GM12892 (cell line): ENCODE measurements at regions not wholly inside any gene's neighbourhood (a gene's known extent, or its start where the extent isn't known, plus 50 kb on each side); places are given as distances from the start of the nearest gene placed in this dataset.

ENCODE experiments used
- POLR2A ChIP-seq: IDR thresholded peaks from 2 replicates; pipeline ENCODE4 v1.6.1; 2011; ENCODE audit warnings: low read depth, low read length, control low read depth
- POLR2AphosphoS5 ChIP-seq: IDR thresholded peaks from 2 replicates; pipeline ENCODE4 v1.6.1; 2011; ENCODE audit warnings: low read depth, low read length, control low read depth

DNA sequence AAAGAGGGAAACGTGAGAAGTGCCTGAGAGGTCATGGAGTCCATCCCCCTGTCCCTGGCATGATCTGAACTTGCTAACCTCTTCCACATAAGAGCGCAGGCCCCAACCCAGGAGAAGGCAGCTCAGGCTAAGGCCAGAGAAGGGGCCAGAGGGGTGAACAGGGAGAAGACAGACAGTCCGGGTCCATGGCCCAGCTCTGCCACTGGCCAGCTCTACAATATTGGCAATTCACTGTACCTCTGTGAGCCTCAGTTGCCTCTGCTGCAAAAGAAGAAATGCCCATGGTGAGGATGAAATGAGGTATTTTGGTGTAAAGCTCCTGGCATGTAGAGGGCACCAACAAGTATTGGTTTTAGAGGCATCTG is 72.3 kb downstream of the CAMK2N1 start:
- TF ChIP-seq POLR2AphosphoS5 (no peak), POLR2A (no peak)
